ENCODE measurements at regions not wholly inside any gene's neighbourhood (a gene's known extent, or its start where the extent isn't known, plus 50 kb on each side); places are given as distances from the start of the nearest gene placed in this dataset.

DNA sequence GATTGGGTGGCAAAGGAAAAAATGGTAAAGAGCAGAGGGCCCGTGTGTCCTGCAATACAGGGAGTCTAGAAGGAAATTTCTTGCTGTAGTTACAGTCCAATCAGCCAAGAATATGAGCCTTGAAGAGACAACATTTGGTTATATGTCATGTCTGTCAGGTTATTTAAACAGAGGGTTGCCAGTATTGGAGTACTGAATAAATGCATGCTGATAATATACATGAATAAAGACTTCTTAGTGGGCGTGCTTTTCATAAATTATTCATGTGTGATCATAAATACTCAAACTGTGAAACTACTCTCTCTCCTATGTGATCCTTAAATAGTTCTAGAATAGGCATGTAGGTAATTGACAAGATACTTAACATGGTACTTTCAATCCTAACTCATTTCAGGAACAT, 249.0 kb downstream of the CRPPA start:
- DNase-seq: no peak
- no peak overlapping the region for H3K4me3 ChIP-seq
- H3K4me1 ChIP-seq: no peaks in the 10 kb centered on the region
- no peaks in the 10 kb centered on the region for H3K36me3 ChIP-seq
- H3K9me3 ChIP-seq: peaks cover 0 to 12% (median 5%) of the 10 kb centered on the region in 4 donors
- WGBS, 5 donors: 90 to 95% (median 94%) methylated on average over 2 of the region's 2 CpGs
- H3K27me3 ChIP-seq: no peaks in the 10 kb centered on the region
- H3K27ac ChIP-seq: no peak overlapping the region
- intact Hi-C loops (cut with DNase I; ENCODE audit: low total_unique reads): no loop called here
- TF ChIP-seq POLR2AphosphoS5 (IDR thresholded peaks at IDR 0.05) (no peak), POLR2A (IDR thresholded peaks at IDR 0.05) (no peak), EP300 (IDR thresholded peaks at IDR 0.05) (no peak)
- TF ChIP-seq, protein P1, sequence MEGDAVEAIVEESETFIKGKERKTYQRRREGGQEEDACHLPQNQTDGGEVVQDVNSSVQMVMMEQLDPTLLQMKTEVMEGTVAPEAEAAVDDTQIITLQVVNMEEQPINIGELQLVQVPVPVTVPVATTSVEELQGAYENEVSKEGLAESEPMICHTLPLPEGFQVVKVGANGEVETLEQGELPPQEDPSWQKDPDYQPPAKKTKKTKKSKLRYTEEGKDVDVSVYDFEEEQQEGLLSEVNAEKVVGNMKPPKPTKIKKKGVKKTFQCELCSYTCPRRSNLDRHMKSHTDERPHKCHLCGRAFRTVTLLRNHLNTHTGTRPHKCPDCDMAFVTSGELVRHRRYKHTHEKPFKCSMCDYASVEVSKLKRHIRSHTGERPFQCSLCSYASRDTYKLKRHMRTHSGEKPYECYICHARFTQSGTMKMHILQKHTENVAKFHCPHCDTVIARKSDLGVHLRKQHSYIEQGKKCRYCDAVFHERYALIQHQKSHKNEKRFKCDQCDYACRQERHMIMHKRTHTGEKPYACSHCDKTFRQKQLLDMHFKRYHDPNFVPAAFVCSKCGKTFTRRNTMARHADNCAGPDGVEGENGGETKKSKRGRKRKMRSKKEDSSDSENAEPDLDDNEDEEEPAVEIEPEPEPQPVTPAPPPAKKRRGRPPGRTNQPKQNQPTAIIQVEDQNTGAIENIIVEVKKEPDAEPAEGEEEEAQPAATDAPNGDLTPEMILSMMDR (IDR thresholded peaks at IDR 0.05): no peak

DNA sequence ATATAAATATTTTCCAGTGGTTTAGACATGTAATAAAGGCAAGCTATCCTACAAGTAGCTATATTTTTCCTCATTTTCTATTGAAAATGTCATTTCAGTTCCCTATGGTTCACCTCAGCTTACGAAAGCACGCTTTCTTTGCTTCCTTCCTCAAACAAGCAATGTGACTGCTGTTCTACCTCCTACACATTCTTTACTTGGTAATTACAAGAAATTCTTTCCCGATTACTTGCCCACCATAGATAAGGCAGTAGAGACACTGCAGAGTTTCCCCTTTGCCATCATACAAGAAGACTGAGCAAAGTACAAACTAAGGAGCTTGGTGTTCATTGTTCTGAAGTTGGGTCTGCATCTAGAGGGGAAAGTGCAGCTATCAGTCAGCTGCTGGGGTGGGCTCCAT, 249.4 kb downstream of the CRPPA start:
- DNase-seq: no peak
- no peak overlapping the region for H3K4me3 ChIP-seq
- TF ChIP-seq EP300 (IDR thresholded peaks at IDR 0.05) (no peak), POLR2A (IDR thresholded peaks at IDR 0.05) (no peak), POLR2AphosphoS5 (IDR thresholded peaks at IDR 0.05) (no peak)
- TF ChIP-seq, protein P1 (IDR thresholded peaks at IDR 0.05): no peak
- intact Hi-C loops (cut with DNase I; ENCODE audit: low total_unique reads): no loop called here
- no peaks in the 10 kb centered on the region for H3K4me1 ChIP-seq
- H3K27ac ChIP-seq: no peak overlapping the region
- WGBS, 5 donors: 85 to 95% (median 87%) methylated on average over 3 of the region's 3 CpGs
- H3K36me3 ChIP-seq: no peaks in the 10 kb centered on the region
- H3K27me3 ChIP-seq: no peaks in the 10 kb centered on the region
- H3K9me3 ChIP-seq: peaks cover 0 to 12% (median 5%) of the 10 kb centered on the region in 4 donors

DNA sequence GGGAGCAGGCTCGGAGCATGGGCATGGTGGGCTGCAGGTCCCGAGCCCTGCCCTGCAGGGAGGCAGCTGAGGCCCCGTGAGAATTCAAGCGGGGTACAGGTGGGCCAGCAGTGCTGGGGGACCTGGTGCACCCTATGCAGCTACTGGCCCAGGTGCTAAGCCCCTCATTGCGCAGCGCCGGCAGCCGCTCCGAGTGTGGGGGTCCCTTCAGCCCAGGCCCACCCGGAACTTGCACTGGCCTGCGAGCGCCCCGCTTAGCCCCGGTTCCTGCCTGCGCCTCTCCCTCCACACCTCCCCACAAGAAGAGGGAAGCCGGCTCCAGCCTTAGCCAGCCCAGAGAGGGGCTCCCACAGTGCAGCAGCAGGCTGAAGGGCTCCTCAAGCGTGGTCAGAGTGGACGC, 250.7 kb downstream of the CRPPA start:
- H3K4me1 ChIP-seq: no peaks in the 10 kb centered on the region
- intact Hi-C loops (cut with DNase I; ENCODE audit: low total_unique reads): no loop called here
- no peak overlapping the region for H3K4me3 ChIP-seq
- 92 to 96% (median 95%) methylated on average over 11 to 18 of the region's 18 CpGs for WGBS, 5 donors
- H3K9me3 ChIP-seq: peaks cover 0 to 12% (median 5%) of the 10 kb centered on the region in 4 donors
- no peak overlapping the region for H3K27ac ChIP-seq
- no peaks in the 10 kb centered on the region for H3K36me3 ChIP-seq
- no peaks in the 10 kb centered on the region for H3K27me3 ChIP-seq
- no peak for DNase-seq
- TF ChIP-seq POLR2AphosphoS5 (IDR thresholded peaks at IDR 0.05) (no peak), EP300 (IDR thresholded peaks at IDR 0.05) (no peak), POLR2A (IDR thresholded peaks at IDR 0.05) (no peak)
- TF ChIP-seq, protein P1 (IDR thresholded peaks at IDR 0.05): no peak

DNA sequence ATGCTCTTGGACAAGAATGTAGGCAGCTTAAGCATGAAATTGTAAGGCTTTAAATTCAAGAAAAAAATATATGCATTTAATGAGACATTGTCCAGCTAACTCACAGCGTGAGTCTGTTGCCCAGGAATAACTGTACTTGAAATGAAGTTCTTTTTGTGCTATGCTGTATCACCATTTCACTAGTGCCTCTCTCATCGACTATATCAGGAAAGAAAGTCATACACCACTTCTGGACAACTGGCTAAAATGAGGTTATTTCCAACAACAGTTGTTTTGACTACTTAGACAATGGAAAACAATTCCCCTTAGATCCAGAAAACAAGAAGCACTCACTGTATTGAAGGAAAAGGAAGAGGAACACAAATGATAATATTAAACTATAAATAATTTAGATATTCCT, 251.8 kb downstream of the CRPPA start:
- Histone ChIP-seq H3K9me3 (peaks cover 0 to 12% (median 5%) of the 10 kb centered on the region in 4 donors), H3K4me1 (no peaks in the 10 kb centered on the region), H3K27me3 (no peaks in the 10 kb centered on the region), H3K36me3 (no peaks in the 10 kb centered on the region), H3K27ac (no peak overlapping the region), H3K4me3 (no peak overlapping the region)
- no peak for DNase-seq
- 76 to 91% (median 80%) methylated on average over 2 of the region's 2 CpGs for whole genome bisulfite sequencing, 5 donors
- TF ChIP-seq POLR2AphosphoS5 (IDR thresholded peaks at IDR 0.05) (no peak), POLR2A (IDR thresholded peaks at IDR 0.05) (no peak), EP300 (IDR thresholded peaks at IDR 0.05) (no peak)
- TF ChIP-seq, protein P1 (IDR thresholded peaks at IDR 0.05): no peak
- intact Hi-C loops (cut with DNase I; ENCODE audit: low total_unique reads): no loop called here
